GM18498 (cell line): ENCODE measurements at regions not wholly inside any gene's neighbourhood (a gene's known extent, or its start where the extent isn't known, plus 50 kb on each side); places are given as distances from the start of the nearest gene placed in this dataset.

ENCODE experiments used
- ATAC-seq: cut with Tn5 transposase; IDR thresholded peaks from one replicate; pipeline ENCODE4 v1.9.1; 2021; ENCODE audit warnings: mild to moderate bottlenecking, moderate library complexity; ENCODE audit not compliant: unreplicated experiment

GRCh38 chr1:29754573-29755375 lies 518.5 kb downstream of the PTPRU start:
- ATAC-seq = no peak

- ATAC-seq = no peak
These were observed 517.6 kb downstream of the PTPRU start for GRCh38 chr1:29753771-29754572.

- ATAC-seq = no peak
These were observed 516.9 kb downstream of the PTPRU start for GRCh38 chr1:29753244-29753643.

DNA sequence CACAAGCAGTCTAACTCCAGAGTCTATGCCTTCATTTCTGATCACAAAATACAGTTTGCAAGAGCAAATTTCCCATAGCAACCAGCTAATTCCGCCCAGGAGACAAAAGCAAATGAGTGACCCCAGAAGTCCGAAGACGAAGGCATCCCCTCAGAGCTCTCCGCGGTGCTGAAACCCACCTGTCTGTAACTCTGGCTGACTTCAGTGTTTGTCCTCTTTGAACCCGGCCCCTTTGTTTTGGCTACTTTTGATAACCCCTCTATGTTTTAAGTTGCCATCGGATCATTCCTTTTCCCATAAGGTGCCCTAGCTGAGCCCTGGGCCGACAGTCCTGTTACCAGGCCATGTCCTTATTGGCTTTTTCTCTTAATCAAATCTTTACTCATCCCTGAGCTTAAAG lies 515.8 kb downstream of the PTPRU start:
- no peak for ATAC-seq

- no peak for ATAC-seq
These were observed 513.0 kb downstream of the PTPRU start for GRCh38 chr1:29749024-29749945.

DNA sequence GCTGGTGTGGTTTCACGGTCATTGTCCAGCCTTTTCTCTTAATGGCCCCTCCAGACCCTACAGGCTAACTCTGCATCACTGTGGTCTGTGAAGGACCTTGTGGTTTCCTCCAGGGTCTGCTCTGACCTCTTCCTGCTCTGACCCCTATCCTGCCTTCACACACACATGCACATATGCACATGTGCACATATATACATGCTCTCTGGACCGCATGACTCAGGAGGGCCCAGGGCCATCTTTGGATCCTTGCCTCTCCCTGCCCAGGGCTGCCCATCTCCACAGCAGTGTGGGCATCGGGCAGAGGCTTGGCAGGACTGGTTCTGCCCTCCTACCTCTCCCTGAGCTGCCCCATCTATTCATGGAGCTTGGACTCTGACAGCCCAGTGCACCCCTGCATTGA lies 510.9 kb downstream of the PTPRU start:
- ATAC-seq = no peak

DNA sequence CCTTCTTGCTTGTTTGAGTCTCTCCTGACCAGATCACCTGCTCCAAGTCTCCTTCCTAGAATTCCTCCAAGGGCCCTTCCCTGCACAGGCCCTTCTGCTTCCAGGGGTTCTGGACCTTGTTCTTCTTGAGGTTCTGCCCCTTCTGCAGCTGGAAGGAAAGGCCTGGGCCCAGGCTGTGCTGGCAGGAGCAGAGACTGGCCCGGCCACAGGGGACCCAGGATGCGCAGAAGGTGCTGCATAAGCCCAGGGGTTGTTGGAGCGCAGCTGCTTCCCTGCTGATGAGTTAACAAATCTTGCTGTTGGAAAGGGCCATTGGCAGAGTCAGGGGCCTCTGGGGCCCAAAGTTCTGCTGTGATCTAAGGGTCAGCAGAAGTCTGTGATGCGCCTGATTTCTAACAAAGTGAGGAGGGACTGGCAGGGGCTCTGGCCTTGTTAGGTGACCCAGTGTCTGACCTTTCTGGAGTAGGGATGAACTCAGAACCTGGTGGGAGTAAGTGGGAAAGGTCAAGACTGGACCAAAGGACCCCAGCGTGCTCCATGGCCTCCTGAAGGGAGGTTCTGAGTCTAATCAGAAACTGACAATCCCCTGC lies 509.8 kb downstream of the PTPRU start:
- ATAC-seq = no peak

GRCh38 chr1:29744684-29745490 lies 508.6 kb downstream of the PTPRU start:
- no peak for ATAC-seq

DNA sequence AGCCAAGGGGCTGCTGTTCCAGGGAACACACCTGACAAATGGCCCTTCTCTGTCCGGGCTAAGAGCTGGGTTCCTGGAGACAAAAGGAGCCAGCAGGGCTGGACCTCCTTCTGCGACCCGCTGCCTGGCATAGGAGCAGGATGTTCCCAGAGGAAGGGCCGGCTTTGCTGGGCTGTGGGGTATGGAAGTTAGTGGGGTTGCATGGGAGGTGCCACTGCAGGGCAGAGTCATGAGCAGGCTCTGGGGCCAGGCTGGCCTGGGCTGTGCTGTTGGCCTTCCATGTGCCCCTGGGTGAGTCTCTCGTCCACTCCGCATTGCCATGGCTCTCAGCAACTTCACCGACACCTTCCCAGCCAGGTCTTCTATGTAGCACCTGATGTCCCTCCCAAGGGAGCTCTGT lies 507.6 kb downstream of the PTPRU start:
- no peak for ATAC-seq

DNA sequence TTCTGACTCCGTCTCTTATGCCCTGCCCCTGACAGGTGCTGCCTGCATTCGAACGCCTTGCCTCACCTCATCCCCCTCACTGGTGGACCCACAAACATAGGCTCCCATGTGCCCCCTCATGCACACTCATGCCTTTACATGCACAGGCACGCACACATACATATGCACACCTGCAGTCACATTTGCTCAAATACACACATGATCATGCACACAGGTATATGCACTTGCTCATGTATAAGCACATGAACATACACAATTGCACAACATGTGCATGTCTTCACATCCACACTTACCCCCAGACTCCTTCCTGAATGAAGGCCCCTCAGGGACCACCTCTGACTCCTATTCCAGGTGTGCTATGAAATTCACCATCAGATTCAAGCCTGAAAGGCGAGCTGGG lies 506.9 kb downstream of the PTPRU start:
- ATAC-seq = no peak

DNA sequence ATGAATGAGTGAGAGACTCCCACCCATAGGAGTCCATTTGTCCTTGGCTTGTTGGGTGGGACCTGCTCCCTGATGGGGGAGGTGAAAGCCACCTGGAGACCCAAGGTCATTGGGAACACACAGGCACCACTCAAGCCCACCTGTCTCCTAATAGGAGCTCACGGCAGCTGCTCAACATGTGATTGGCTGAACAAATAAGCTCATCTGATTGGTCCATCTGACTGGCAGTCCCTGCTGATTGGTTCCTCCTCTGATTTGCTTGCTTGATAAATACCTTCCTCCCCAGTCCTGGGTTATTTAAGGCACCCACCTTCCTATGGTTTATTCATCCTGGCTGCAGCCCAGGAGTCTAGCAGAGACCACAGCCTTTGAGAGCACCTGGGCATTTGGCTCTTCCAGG lies 502.9 kb downstream of the PTPRU start:
- ATAC-seq = no peak

- ATAC-seq = no peak
These were observed 500.4 kb downstream of the PTPRU start for GRCh38 chr1:29736582-29737188.

DNA sequence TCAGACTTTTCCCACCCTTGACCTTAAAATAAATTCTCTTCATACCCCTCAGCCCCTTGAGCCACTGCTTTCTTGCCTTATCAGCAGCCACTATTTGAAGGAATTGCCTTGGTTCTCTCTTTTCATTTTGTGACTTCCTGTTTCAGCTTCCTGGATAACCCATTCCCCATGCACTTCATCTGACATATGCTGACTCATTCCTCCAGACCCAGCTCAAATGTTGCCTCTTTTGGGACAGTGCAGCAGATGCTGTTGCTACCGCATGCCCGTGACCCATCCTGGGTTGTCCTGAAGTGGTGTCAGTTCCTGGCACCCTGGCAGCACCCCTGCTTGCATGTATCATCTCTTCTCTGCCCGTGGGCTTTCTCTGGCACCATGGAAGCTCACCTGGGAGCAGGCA lies 496.1 kb downstream of the PTPRU start:
- no peak for ATAC-seq

- no peak for ATAC-seq
These were observed 494.3 kb downstream of the PTPRU start for GRCh38 chr1:29730623-29731022.

- no peak for ATAC-seq
These were observed 493.0 kb downstream of the PTPRU start for GRCh38 chr1:29729281-29729680.

DNA sequence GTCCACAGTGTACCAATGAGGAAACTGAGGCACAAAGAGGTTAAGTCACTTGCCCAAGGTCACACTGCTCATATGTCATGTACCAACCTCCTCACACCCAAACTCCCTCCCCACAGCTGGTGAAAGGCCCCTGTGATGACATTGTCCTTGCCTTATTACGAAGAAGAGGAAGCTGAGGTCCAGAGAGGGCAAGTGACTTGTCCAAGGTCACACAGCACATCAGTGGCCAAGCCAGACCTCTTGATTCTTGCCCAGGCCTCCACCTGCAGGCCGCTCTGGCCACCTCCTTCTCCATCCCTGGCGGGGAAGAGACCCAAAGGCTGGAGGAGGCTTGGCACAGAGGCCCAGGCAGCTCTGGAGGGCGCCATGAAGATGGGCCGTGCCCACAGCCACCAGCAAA lies 492.4 kb downstream of the PTPRU start:
- ATAC-seq = no peak

- ATAC-seq = no peak
These were observed 488.9 kb downstream of the PTPRU start for GRCh38 chr1:29725262-29725661.

- ATAC-seq = no peak
These were observed 486.3 kb downstream of the PTPRU start for GRCh38 chr1:29722598-29722997.

- no peak for ATAC-seq
These were observed 482.9 kb downstream of the PTPRU start for GRCh38 chr1:29719253-29719652.

DNA sequence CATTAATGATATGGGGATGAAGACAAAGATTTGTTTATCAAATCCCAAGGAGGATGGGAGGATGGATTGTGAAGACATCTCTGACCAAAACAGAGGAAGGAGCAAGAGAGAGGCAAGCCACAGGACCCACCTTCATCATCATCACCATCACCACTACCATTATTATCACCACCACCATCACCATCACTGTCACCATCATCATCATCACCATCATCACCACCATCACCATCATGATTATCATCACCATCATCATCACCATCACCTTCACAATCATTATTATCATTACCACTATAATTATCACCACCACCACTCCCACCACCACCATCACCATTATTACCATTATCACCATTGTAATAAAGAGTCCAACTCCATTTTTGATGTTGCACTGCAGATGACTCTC lies 482.5 kb downstream of the PTPRU start:
- no peak for ATAC-seq
